Activated T-cell treated with anti-CD3 and anti-CD28 coated beads for 24 hours (primary cell): ENCODE measurements at regions not wholly inside any gene's neighbourhood (a gene's known extent, or its start where the extent isn't known, plus 50 kb on each side); places are given as distances from the start of the nearest gene placed in this dataset.
"Not testable (repeated sequence)": the region's sequence is repeated elsewhere in the genome, so short reads cannot be mapped to it uniquely, and the experiment has no call there.

ENCODE experiments used
- DNase-seq: peaks from one replicate; pipeline ENCODE4 v3.0.0-alpha.2; 2020; ENCODE audit warnings: low read depth

DNA sequence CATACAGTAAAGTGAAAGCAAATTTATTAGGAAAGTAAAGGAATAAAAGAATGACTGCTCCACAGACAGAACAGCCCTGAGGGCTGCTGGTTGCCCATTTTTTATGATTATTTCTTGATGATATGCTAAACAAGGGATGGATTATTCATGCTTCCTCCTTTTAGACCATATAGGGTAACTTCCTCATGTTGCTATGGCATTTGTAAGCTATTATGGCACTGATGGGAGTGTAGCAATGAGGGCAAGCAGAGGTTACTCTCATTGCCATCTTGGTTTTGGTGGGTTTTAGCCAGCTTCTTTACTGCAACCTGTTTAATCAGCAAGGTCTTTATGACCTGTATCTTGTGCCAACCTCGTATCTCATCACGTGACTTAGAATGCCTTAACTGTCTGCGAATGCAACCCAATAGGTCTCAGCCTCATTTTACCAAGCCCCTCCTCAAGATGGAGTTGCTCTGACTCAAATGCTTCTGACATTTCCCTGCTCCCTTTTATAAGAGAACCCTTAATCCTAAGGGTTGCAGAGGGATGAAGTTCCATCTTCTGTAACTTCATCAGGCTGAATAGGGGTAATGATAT lies 280.1 kb upstream of the RGS17 start:
- no peak for DNase-seq

DNA sequence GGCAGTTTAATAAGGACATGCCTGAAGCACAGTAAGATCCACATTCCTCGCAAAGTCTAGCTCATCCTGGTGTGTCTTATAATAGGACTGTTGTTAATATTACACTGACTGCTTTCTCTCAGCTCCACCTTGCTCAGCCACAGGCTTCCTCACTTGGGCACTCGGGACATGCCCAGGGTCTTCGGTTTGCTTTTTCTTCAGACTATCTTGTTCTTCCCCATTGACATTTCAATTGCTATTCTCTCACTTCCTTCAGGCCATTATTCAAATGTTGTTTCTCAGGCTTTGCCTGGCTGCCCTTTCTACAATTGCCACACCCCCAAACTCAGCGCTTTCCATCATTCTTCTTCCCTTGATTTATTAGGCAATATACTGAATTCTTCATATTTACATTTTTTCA lies 274.8 kb upstream of the RGS17 start:
- no peak for DNase-seq

DNA sequence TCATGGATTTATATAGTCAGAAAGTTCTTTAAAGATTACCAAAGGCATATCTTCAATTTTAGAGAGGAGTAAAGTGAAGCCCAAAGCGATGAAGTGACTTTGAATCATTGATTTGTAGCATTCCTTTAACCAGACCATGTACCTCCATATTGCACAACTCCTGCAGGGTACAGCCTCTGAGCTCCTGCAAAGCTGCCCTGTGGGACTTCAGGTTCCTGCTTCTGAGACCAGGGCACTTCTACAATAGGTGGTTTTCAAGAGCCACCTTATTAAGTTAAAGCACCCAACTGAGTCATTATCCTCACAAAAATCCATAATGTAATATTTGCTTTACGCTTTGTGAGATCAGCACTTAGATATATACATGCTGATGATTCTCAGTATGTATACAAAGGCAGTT lies 270.7 kb upstream of the RGS17 start:
- no peak for DNase-seq

DNA sequence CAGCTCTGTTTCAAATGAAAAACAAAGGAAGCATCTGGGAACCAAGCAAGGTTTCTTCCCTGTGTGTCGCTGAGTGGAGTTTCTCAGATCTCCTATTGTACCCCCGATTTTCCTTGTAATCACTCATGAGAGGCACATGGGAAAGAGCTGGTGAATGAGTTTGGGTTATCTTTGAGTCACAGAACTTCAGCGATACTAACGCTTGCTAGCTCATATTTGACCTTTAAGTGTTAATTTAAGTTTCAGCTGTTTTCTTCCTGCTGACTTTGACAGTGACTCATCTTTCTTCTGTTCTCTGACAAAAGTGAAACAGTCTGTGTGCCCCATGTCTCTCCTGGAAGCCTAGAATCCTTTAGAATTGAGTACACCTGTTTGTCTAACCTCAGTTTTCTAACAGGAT lies 261.1 kb upstream of the RGS17 start:
- DNase-seq: no peak

DNA sequence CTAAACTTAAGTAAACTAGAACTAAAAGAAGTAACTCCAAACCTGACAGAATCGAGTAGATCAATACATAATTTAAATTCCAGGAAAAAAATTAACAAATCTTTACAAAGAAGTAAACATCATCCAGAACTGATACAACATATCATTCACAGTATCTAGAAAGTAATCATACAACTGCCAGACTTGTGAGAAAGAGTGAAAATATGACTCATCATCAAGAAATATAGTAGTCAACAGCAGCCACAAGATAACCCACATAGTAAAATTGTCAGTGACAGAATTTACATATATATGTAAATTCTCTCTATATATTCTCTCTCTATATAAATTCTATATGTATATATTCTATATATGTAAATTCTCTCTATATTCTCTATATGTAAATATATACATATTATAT lies 242.8 kb upstream of the RGS17 start:
- DNase-seq: no peak

DNA sequence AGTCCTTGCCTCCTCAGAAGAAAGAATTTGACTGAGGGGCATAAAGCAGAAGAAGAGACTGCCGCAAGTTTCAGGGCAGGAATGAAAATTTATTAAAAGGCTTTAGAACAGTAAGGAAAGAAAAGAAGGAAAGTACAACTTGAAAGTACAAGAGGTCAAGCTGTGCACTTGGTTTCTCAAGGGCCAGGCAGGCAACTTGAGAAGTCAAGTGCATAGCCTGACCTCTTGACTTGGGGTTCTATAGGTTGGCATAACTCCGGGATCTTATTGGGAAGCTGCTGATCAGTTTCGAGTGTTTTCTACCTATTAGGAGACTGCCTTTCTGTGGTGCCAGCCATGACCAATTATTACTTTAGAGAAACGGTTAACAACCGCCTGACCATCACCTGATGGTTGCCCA lies 237.0 kb upstream of the RGS17 start:
- no peak for DNase-seq

DNA sequence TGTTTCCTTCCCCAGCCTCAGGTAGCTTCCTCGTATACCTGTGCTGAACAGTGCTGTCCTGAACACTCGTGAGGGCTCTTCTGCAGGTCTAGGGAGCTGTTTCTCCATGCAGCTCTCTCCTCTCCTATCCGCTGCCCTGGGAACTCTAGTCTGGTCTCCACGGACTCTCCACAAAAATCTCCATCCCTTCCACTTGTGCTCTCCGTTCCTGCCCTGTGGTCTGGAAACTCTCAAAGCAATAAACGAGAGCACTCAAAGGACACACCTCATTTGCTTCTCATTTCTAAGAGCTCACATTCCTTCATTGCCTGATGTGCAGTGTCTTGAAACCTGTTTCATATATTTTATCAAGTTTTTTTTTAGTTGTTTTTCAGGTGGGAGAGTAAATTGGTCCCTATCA lies 235.9 kb upstream of the RGS17 start:
- DNase-seq: no peak

DNA sequence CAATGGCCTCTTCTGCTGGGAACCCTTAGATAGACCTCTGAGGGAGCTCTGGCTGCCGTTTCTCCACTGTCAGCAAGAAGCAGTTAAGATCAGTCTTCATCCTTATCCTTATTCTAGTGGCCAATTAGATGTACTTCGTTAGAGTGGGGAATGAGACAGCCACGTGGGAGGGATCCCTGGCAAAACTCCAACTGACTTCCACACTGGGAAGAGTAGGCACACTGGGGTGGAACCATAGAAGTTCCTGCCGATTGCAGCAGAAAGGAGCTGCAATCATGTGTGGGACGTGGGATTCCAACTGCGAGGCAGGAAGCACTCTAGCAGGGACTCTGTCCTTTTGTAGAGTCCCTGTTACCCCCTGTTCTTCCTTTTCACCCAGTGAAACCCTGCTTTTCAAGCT lies 226.3 kb upstream of the RGS17 start:
- DNase-seq: no peak

DNA sequence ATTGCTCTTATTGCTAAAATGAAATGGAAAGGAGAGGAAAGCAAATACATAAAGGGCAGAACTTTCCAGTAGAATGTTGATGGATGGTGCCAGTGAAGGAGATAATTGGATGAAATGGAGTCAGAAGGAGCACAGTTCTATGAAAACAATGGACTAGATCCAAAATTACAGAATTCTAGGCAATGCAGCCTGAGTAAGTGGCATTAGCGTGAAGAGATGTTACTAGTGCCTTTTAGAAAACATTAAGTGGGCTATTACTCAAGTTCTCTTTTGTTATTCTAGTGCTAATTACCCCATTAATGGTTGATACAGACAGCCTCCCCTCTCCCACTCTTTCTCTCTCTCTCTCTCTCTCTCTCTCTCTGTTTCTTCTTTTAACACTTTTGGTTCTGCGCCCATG lies 209.5 kb upstream of the RGS17 start:
- no peak for DNase-seq

DNA sequence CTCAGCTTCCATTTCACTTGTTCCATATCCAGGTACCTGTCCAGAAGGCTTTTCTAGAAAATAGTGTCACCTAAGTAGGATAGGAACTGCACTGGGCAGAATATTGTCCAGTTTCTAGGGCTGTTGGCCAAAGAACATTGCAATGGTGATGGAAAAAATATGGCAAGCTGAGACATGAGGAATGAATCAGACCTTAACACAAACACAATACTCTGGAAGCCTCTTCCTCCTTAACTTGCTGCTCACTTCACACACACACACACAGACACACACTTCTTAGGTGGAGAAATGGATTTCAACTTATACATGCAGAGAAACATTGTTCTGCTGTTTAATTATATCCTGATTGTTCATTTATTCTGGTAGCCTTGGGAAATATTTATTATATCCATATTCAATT lies 203.0 kb upstream of the RGS17 start:
- DNase-seq: no peak

DNA sequence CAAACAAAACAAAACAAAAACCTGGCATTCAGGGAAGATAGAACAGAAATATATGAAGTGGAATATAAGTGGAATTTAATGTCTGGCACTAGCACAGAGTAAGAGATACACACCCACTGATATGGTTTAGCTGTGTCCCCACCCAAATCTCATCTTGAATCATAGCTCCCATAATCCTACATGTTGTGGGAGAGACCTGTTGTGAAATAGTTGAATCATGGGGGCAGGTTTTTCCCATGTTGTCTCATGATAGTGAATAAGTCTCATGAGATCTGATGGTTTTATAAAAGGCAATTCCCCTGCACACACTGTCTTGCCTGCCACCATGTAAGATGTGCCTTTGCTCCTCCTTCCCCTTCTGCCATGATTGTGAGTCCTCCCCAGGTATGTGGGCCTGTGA lies 200.1 kb upstream of the RGS17 start:
- not testable (repeated sequence) for DNase-seq

DNA sequence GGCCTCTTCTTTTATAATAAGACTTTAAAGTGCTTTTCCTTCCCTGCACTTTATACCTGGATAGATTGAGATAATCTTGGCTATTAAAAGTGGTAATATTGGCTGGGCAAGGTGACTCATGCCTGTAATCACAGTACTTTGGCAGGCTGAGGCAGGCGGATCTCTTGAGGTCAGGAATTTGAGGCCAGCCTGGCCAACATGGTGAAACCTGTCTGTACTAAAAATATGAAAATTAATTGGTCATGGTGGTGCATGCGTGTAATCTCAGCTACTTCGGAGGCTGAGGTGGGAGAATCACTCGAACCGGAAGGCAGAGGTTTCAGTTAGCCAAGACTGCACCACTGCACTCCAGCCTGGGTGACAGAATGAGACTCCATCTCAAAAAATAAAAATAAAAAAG lies 197.1 kb upstream of the RGS17 start:
- DNase-seq: no peak

DNA sequence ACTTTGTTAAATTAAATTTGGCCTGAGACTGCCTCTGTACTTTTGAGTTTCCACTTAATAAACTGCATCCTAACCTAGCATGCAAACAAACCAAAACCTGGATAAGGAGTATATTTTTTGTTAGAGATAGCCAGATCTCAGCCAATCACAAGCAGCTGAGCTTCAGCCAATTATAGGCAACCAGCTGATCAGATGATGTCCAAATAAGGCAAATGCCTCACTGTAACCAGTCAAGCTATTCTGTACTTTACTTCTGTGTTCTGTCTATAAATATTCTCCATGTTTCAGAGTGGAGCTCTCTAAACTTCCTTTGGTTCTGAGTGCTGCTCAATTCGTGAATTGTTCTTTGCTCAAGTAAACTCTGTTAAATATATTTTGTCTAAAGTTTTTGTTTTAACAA lies 194.6 kb upstream of the RGS17 start:
- DNase-seq: no peak

DNA sequence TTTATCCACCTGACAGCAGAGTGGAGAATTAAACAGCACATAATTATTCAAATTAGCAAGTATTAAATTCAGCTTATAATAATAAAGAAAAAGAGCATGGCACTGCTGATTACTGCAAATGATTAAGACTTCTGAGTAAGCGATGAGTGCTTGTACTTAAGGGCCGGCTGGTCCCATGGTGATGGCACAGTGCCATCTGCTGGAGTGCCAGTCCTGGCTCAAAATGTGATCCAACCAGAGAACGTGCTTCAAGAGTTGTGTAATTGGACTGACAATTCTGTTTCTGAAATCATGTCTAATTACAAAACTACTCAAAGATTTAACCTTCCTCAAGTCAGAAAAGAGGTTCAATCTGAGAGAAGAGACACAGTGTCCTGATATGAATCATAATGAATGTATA lies 181.6 kb upstream of the RGS17 start:
- DNase-seq: no peak

DNA sequence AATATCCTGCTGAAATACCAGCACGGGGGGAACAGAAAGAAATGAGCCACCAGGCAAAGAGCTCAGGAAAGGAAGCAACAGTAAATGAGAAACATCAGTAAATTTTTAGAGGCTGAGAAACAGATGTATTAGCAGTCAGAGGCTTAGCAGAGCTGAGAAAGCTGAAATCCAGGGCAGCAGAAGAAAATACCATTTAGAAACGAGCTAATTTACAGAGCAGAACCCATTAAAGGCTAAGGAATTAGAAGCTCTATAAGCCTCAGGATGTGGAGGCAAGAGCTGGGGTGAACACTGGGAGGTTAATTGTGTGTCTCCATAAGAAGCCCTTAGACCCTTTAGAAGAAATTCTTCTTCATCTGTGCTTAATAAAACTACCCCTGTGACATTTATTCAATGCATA lies 178.6 kb upstream of the RGS17 start:
- no peak for DNase-seq

DNA sequence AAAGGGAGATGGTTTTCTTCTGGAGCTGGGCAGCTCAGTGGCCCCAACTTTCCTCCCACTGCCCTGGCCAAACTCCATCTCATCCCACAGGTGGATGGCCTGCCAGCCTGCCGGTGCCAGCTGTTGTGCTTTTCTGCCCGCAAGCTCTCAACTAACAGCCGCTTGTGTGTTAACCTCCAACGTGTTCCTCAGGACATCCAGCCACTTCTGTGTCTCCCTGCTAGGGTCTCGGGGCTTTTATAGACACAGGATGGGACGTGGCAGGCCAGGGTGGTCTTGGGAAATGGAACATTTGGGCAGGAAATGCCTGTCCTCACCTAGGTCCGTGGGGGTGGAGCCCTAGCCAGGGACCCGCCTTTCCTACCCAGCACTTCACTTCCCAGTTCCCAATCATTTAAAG lies 171.1 kb upstream of the RGS17 start:
- no peak for DNase-seq

DNA sequence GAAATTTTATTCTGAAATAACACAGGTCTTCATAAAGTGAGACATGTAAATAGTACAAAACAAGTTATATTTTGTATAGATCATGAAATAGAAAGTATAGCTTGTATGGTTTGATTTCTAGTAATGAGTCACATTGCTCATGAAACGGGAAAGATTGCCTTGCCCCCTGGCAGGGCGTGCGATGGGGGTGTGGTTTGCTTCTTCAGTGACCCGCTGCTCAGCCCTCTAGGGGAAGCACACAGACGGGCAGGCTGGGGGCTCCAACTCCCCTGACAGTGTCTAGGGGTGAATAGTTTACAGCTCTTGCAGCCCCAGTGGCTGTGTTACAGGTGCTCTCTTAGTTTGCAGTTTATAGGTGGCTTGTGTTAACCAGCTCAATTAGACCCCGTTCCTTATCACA lies 170.5 kb upstream of the RGS17 start:
- no peak for DNase-seq

DNA sequence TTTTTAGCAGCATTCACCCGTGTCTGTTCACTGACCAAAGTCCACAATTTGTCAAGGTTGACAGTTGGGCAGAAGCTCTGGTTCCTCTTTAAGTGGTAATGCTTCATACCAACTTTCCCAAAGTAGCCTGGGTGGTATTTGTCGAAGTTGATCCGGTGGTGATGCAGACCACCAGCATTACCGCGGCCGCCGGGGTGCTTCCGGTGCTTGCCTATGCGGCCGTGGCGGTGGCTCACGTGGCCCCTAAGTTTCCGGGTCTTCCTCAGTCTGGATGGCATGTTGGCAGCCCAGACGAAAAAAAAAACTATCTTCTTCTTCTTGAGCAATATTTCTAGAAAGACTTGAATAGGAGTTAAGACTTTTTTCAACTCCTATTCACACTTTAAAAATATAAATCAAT lies 151.4 kb upstream of the RGS17 start:
- not testable (repeated sequence) for DNase-seq

DNA sequence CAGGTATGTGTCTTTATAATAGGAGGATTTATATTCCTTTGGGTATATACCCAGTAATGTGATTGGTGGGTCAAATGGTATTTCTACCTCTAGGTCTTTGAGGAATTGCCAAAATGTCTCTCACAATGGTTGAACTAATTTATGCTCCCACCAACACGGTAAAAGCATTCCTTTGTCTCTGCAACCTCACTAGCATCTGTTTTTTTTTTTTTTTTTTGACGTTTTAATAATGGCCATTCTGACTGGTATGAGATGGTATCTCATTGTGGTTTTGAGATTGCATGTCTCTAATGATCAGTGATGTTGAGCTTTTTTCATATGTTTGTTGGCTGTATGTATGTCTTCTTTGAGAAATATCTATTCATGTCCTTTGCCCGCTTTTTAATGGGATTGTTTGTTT lies 144.9 kb upstream of the RGS17 start:
- DNase-seq: no peak

DNA sequence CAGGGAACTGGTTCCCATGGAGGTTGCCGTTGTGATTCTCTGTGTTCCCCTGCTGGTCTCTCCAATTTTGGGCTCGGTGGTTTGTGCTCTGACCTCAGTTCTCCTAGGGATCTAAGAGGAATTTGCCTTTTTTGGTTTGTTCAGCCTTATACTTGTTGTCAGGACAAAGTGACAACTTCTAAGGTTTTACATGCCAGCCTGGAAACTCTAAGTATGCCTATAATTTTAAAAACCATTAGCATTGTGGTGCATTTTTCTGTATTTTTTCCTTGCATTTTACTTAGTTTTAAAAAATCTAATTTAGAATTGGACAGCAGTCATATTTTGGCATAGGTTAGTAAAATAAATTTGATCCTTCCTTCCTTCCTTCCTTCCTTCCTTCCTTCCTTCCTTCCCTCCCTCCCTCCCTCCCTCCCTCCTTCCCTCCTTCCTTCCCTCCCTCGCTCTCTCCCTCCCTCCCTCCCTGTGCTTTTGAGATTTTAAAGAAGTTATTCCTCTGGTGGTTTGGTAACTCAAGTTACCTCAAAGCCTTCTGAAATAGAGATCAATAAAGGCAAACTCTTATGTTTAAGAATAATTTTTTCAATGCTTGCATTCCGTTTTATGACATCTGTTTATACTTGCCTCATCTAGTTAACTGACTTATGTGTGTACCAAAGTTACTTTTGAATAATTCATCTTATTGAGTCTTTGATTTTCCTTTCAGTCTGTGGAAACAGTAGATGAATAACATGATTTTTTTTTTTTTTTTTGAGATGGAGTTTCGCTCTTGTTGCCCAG lies 141.3 kb upstream of the RGS17 start:
- DNase-seq: no peak

DNA sequence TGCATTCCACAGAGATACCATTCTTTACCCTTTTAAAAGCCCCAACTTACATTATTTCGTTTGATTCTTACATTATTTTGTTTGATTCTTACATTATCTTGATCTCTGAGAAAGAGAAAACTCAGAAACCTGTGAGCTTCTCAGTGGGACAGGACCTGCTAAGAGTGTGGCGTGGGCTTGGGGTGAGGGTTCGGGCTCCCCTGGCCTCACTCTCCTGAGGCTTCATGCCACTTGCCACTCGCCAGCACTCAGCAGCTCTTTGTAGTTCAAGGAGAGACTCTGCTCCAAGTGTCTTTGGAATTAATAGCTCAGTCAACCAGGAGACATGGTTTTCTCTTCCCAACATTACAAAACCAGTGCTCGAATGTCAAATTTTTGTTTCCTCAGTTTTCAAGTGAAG lies 132.4 kb upstream of the RGS17 start:
- no peak for DNase-seq

DNA sequence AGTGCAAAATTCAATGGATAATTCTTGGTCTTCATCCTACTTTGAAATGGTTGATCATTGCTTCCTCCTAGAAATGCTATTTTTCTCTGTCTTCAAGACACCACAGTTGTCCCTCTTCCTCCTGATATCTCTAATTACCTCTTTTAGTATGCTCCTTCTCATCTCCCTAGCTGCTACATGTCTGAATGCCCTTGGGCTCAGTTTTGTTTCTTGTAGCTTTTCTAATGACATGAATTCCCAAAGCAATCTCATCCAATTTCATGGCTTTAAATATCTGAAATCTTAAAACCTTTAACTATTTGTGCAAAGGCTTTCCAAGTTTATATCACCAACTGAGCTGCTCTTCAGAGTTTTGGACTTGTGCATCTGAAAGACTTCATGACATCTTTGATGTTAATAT lies 120.2 kb upstream of the RGS17 start:
- no peak for DNase-seq

DNA sequence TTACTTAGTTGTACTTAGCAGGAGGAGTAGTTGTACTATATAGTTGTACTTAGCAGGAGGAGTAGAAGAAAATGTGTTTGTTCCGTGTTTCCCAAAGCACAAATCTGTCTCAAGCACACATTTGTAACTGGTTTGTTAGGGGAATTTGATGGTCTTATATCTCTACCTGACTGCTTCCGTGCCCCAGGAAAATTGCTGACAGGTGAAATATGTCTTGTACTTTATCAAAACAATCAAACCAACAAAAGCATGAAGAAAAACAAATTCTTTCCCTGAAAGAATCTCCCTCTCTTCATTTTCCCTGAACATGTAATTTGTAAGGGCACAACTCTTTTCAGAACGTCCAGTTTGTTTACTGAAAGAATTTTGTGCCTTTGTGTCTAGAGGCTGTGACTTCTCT lies 106.6 kb upstream of the RGS17 start:
- DNase-seq: no peak

DNA sequence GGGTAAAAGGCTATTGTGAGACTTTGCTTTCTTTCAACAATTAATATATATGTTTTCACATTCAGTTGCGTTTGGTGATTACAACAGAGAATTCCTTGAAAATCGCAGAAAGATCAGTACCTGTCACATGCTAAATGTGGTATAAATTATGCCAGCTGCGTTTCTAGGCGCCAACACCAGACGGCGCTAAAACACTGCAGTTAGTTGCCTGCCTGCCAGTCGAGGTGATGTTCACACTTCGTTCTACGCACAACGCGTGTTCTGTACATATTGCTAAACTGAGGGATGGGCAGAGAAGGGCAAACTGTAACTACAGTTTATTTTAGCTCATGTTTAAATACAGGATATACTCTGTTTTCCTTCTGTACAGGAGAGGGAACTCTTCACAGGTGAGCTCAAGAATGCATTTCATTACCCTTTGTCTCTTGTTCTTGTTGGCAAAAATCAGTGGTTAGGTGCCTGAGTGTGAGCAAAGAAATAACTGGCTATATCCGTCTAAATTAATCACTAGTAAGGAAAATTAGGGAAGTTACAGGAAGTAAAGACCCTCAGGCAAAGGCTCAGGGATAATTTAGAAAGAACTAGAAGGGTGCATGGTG lies 100.1 kb upstream of the RGS17 start:
- DNase-seq: peak; percentile 1
